H1 (cell line): ENCODE measurements at regions not wholly inside any gene's neighbourhood (a gene's known extent, or its start where the extent isn't known, plus 50 kb on each side); places are given as distances from the start of the nearest gene placed in this dataset.

Source experiments
- CTCF ChIA-PET: fragments of 300-600 bp; sonication (Branson Sonifier 250); formaldehyde crosslinking; loops from one replicate; lab custom pipeline; 2021; ENCODE audit not compliant: partially characterized antibody; lab: Charles Lee
- POLR2A ChIA-PET: fragments of 300-600 bp; sonication (Branson Sonifier 250); formaldehyde crosslinking; loops from one replicate; lab custom pipeline; 2021; ENCODE audit warnings: inconsistent platforms; ENCODE audit not compliant: partially characterized antibody; lab: Charles Lee
- DNase-seq, 2 experiments: peaks; one replicate each; pipeline versions ENCODE4 v3.0.0 to v3.0.0-alpha.2; 2010 to 2022; ENCODE audit warnings: low spot score in 2 of 2, low read depth in 1 of 2, mixed read lengths in 1 of 2
- FAIRE-seq: peaks from 2 replicates; lab custom pipeline; 2011; peaks lifted over from hg19 to GRCh38; lab: Jason Lieb, UNC
- H2AFZ ChIP-seq: 2 replicates; pipeline ENCODE4 v1.8.1; 2012; ENCODE audit warnings: low read length, inconsistent platforms
- H2AK5ac ChIP-seq: 2 replicates; pipeline ENCODE4 v1.6.1; 2013; ENCODE audit warnings: low read depth, low read length
- H2BK120ac ChIP-seq: replicated peaks from 2 replicates; pipeline ENCODE3; 2013; ENCODE audit warnings: low read depth, low read length, inconsistent platforms
- H2BK12ac ChIP-seq: 2 replicates; pipeline ENCODE4 v1.6.1; 2013; ENCODE audit warnings: low read depth, low read length
- H2BK15ac ChIP-seq: 2 replicates; pipeline ENCODE4 v1.6.1; 2013; ENCODE audit warnings: low read length
- H2BK20ac ChIP-seq: 2 replicates; pipeline ENCODE4 v1.6.1; 2013; ENCODE audit warnings: low read length
- H2BK5ac ChIP-seq: 2 replicates; pipeline ENCODE4 v1.6.1; 2013; ENCODE audit warnings: low read depth, low read length
- H3K14ac ChIP-seq: 2 replicates; pipeline ENCODE4 v1.6.1; 2013; ENCODE audit warnings: inconsistent platforms; ENCODE audit not compliant: insufficient read length
- H3K18ac ChIP-seq: 2 replicates; pipeline ENCODE4 v1.6.1; 2013; ENCODE audit warnings: low read length; ENCODE audit errors: extremely low read depth
- H3K23ac ChIP-seq: 2 replicates; pipeline ENCODE4 v1.6.1; 2013; ENCODE audit warnings: inconsistent platforms; ENCODE audit not compliant: insufficient read length
- H3K23me2 ChIP-seq: 2 replicates; pipeline ENCODE4 v1.6.1; 2013; ENCODE audit warnings: low read depth, low read length
- H3K27ac ChIP-seq: 2 replicates; pipeline ENCODE4 v1.6.1; 2011; ENCODE audit warnings: low read depth, low read length, inconsistent platforms
- H3K27me3 ChIP-seq, 4 experiments: replicated peaks in 1 of 4; 1 replicate in 1 of 4; 2 replicates in 3 of 4; pipeline versions ENCODE4 v1.6.1 to v1.8.1; 2011 to 2013; ENCODE audit warnings: low read length in 3 of 4, mild to moderate bottlenecking in 3 of 4, inconsistent platforms in 2 of 4, mixed read lengths in 2 of 4, moderate library complexity in 1 of 4; ENCODE audit not compliant: control insufficient read depth in 3 of 4, insufficient read depth in 3 of 4; ENCODE audit errors: extremely low read depth in 1 of 4
- H3K36me3 ChIP-seq, 4 experiments: 2 replicates each; pipeline versions ENCODE4 v1.6.1 to v1.8.1; 2011 to 2013; ENCODE audit warnings: mild to moderate bottlenecking in 4 of 4, low read length in 3 of 4, moderate library complexity in 2 of 4, control low read depth in 1 of 4, inconsistent platforms in 1 of 4; ENCODE audit not compliant: insufficient read depth in 4 of 4, control insufficient read depth in 2 of 4
- H3K4ac ChIP-seq: replicated peaks from 2 replicates; pipeline ENCODE3; 2013; ENCODE audit warnings: low read length, low read depth, mixed read lengths, inconsistent platforms; ENCODE audit not compliant: insufficient read length
- H3K4me1 ChIP-seq, 4 experiments: replicated peaks in 1 of 4; 1 replicate in 1 of 4; 2 replicates in 3 of 4; pipeline versions ENCODE4 v1.6.1 to v1.8.1; 2011 to 2013; ENCODE audit warnings: low read length in 3 of 4, inconsistent platforms in 2 of 4, mixed read lengths in 1 of 4; ENCODE audit not compliant: insufficient read depth in 4 of 4, control insufficient read depth in 3 of 4
- H3K4me2 ChIP-seq, 2 experiments: 2 replicates each; pipeline versions ENCODE4 v1.6.1 to v1.8.1; 2011 to 2013; ENCODE audit warnings: low read depth in 2 of 2, low read length in 2 of 2, control low read depth in 1 of 2, inconsistent platforms in 1 of 2, mild to moderate bottlenecking in 1 of 2; ENCODE audit not compliant: insufficient read depth in 1 of 2
- H3K4me3 ChIP-seq, 4 experiments: fragments of 200-600, 300-600 bp in 1 of 4; sonication (generic), shearing (Covaris generic), sonication (Bioruptor Twin) in 1 of 4; 2 replicates each; pipeline versions ENCODE4 v1.5.1 to v1.8.1; 2011 to 2016; ENCODE audit warnings: low read length in 4 of 4, low read depth in 3 of 4, control low read depth in 2 of 4, inconsistent platforms in 2 of 4, mild to moderate bottlenecking in 2 of 4, mixed read lengths in 1 of 4, moderate library complexity in 1 of 4; ENCODE audit not compliant: insufficient read depth in 2 of 4; ENCODE audit errors: extremely low read depth in 1 of 4
- H3K56ac ChIP-seq: replicated peaks from 2 replicates; pipeline ENCODE3; 2013; ENCODE audit warnings: low read depth, mild to moderate bottlenecking, mixed read lengths, low read length, inconsistent platforms; ENCODE audit not compliant: insufficient read length
- H3K79me1 ChIP-seq: 2 replicates; pipeline ENCODE4 v1.6.1; 2013; ENCODE audit warnings: low read depth, low read length, control low read depth
- H3K79me2 ChIP-seq, 2 experiments: 2 replicates each; pipeline versions ENCODE4 v1.6.1 to v1.8.1; 2012 to 2013; ENCODE audit warnings: low read length in 2 of 2, mild to moderate bottlenecking in 2 of 2, inconsistent platforms in 1 of 2; ENCODE audit not compliant: insufficient read depth in 2 of 2, control insufficient read depth in 1 of 2
- H3K9ac ChIP-seq, 4 experiments: replicated peaks in 1 of 4; 1 replicate in 1 of 4; 2 replicates in 3 of 4; pipeline versions ENCODE4 v1.6.1 to v1.8.1; 2011 to 2013; ENCODE audit warnings: low read depth in 3 of 4, low read length in 3 of 4, control low read depth in 2 of 4, mild to moderate bottlenecking in 2 of 4, moderate library complexity in 2 of 4, inconsistent platforms in 1 of 4; ENCODE audit errors: extremely low read depth in 1 of 4
- H3K9me3 ChIP-seq, 2 experiments: 2 replicates each; pipeline versions ENCODE4 v1.6.1 to v1.8.1; 2012 to 2013; ENCODE audit warnings: mild to moderate bottlenecking in 2 of 2, moderate library complexity in 2 of 2, control low read depth in 1 of 2, inconsistent platforms in 1 of 2, low read depth in 1 of 2, low read length in 1 of 2, mixed read lengths in 1 of 2; ENCODE audit not compliant: insufficient read depth in 2 of 2
- H4K20me1 ChIP-seq, 2 experiments: replicated peaks in 1 of 2; 2 replicates each; pipeline versions ENCODE3 to v1.8.1; 2011 to 2013; ENCODE audit warnings: inconsistent platforms in 2 of 2, low read length in 2 of 2, mild to moderate bottlenecking in 1 of 2; ENCODE audit not compliant: insufficient read depth in 2 of 2, control insufficient read depth in 1 of 2
- H4K5ac ChIP-seq: 2 replicates; pipeline ENCODE4 v1.6.1; 2013; ENCODE audit warnings: low read length, low read depth, mixed read lengths, inconsistent platforms; ENCODE audit not compliant: insufficient read length
- H4K8ac ChIP-seq: 2 replicates; pipeline ENCODE4 v1.8.0; 2013; ENCODE audit warnings: mild to moderate bottlenecking, moderate library complexity, low read length, inconsistent platforms; ENCODE audit not compliant: insufficient read depth; ENCODE audit errors: extremely low read depth
- H4K91ac ChIP-seq: replicated peaks from 2 replicates; pipeline ENCODE3; 2013; ENCODE audit warnings: low read length, mixed read lengths, inconsistent platforms; ENCODE audit not compliant: insufficient read length
- ATF2 ChIP-seq: IDR thresholded peaks from 2 replicates; pipeline ENCODE4 v1.6.1; 2012; ENCODE audit warnings: low read length, inconsistent platforms
- ATF3 ChIP-seq: IDR thresholded peaks from 2 replicates; pipeline ENCODE4 v1.6.1; 2011; ENCODE audit warnings: low read depth, mild to moderate bottlenecking, low read length; ENCODE audit not compliant: insufficient read depth
- BCL11A ChIP-seq, 2 experiments: IDR thresholded peaks; one replicate each; pipeline ENCODE4 v1.6.1; 2011; ENCODE audit warnings: low read depth in 2 of 2, low read length in 2 of 2, mild to moderate bottlenecking in 2 of 2
- EZH2 ChIP-seq: fragments of 200-600 bp; sonication (generic); IDR thresholded peaks from 2 replicates; pipeline ENCODE4 v1.7.1; 2012; ENCODE audit warnings: low read depth, mild to moderate bottlenecking, moderate library complexity, low read length, inconsistent platforms; ENCODE audit not compliant: severe bottlenecking
- FOSL1 ChIP-seq: IDR thresholded peaks from 2 replicates; pipeline ENCODE4 v1.6.1; 2011; ENCODE audit warnings: mild to moderate bottlenecking, low read depth, low read length, moderate library complexity; ENCODE audit not compliant: insufficient read depth
- GTF2F1 ChIP-seq: IDR thresholded peaks from 2 replicates; pipeline ENCODE4 v1.6.1; 2012; ENCODE audit warnings: low read depth, low read length, improper control_type of control experiment, borderline replicate concordance
- HDAC6 ChIP-seq: IDR thresholded peaks from one replicate; pipeline ENCODE4 v1.7.1; 2012; ENCODE audit warnings: low read depth, mild to moderate bottlenecking, inconsistent platforms, low read length, moderate library complexity
- JUN ChIP-seq: IDR thresholded peaks from 2 replicates; pipeline ENCODE4 v1.6.1; 2011; ENCODE audit warnings: low read depth, mild to moderate bottlenecking, improper control_type of control experiment, low read length
- PHF8 ChIP-seq: fragments of 200-600 bp; sonication (generic); conservative IDR thresholded peaks from 2 replicates; pipeline ENCODE4 v1.7.1; 2012; ENCODE audit warnings: low read depth, mild to moderate bottlenecking, inconsistent platforms, low read length, moderate library complexity
- POU5F1 ChIP-seq: IDR thresholded peaks from 2 replicates; pipeline ENCODE4 v1.6.1; 2011; ENCODE audit warnings: low read depth, mild to moderate bottlenecking, low read length, moderate library complexity
- SP4 ChIP-seq: IDR thresholded peaks from 2 replicates; pipeline ENCODE4 v1.6.1; 2012; ENCODE audit warnings: low read length, inconsistent platforms
- TAF1 ChIP-seq: IDR thresholded peaks from 2 replicates; pipeline ENCODE4 v1.6.1; 2011; ENCODE audit warnings: mild to moderate bottlenecking, low read depth, low read length
- YY1 ChIP-seq: IDR thresholded peaks from 2 replicates; pipeline ENCODE4 v1.6.1; 2011; ENCODE audit warnings: low read depth, mild to moderate bottlenecking, low read length
- WGBS, 2 experiments: shearing (Covaris generic) in 1 of 2; methylation state at CpG; one replicate each; pipeline versions ENCODE4 v1.1.6 to v1.1.7; 2013 to 2015; ENCODE audit warnings: low lambda C conversion rate in 2 of 2, mixed read lengths in 2 of 2, inconsistent platforms in 1 of 2, low coverage in 1 of 2, missing lambda C conversion rate in 1 of 2; ENCODE audit not compliant: insufficient replicate concordance in 2 of 2, insufficient coverage in 1 of 2, insufficient read length in 1 of 2; ENCODE audit errors: extremely low coverage in 1 of 2, missing lambda C conversion rate in 1 of 2; 5-methylcytosine and 5-hydroxymethylcytosine counted together

GRCh38 chrX:10062352-10062751 is 94.4 kb upstream of the CLCN4 start:
- FAIRE-seq: no peak
- Histone ChIP-seq H3K27me3 (no peaks in the 10 kb centered on the region), H3K4me3 (no peak overlapping the region), H3K36me3 (peaks cover 0 to 4% (median 1%) of the 10 kb centered on the region in 4 experiments; a peak in 5 of 8 replicates), H3K23ac (no peak overlapping the region), H3K4ac (no peak overlapping the region), H2BK15ac (no peak overlapping the region), H4K91ac (no peak overlapping the region), H3K79me2 (peaks cover 0 to 5% of the 10 kb centered on the region in 2 experiments; a peak in 2 of 4 replicates), H4K5ac (no peak overlapping the region), H4K20me1 (peaks cover 0 to 2% of the 10 kb centered on the region in 2 experiments), H3K9ac (no peak overlapping the region), H3K4me1 (peaks cover 0 to 8% (median 5%) of the 10 kb centered on the region in 4 experiments; a peak in 4 of 7 replicates), H3K4me2 (no peak overlapping the region), H2BK12ac (no peak overlapping the region), H3K14ac (no peak overlapping the region), H3K23me2 (no peaks in the 10 kb centered on the region), H2BK120ac (no peak overlapping the region), H4K8ac (no peak overlapping the region), H3K79me1 (no peaks in the 10 kb centered on the region; the same call in 1 of the 2 replicates), H2AFZ (no peak overlapping the region), H2AK5ac (no peak overlapping the region), H3K27ac (no peak overlapping the region), H3K18ac (no peak overlapping the region), H2BK5ac (no peak overlapping the region), H3K56ac (no peak overlapping the region), H3K9me3 (no peaks in the 10 kb centered on the region), H2BK20ac (no peak overlapping the region)
- CTCF ChIA-PET: interaction anchor here (2.0 kb wide), 1 partner anchor 9 kb away, joined by 4 read pairs; no protein-coding TSS in a partner anchor
- 84% methylated on average over 4 of the region's 4 CpGs; no CpG with 5 or more reads in 1 of the 2 experiments for WGBS, 2 experiments
- no peak for DNase-seq
- POLR2A ChIA-PET: no interaction called here
- TF ChIP-seq YY1: no peak
- TF ChIP-seq JUN: no peak
- no peak for TF ChIP-seq PHF8
- TF ChIP-seq TAF1: no peak
- no peak for TF ChIP-seq EZH2
- TF ChIP-seq ATF2: no peak
- no peak for TF ChIP-seq HDAC6
- no peak for TF ChIP-seq ATF3
- TF ChIP-seq SP4: no peak
- TF ChIP-seq POU5F1: no peak
- TF ChIP-seq BCL11A (IDR thresholded peaks at IDR 0.05; ENCODE audit: low read depth in 2 of 2, low read length in 2 of 2): no peak
- no peak for TF ChIP-seq GTF2F1
- no peak for TF ChIP-seq FOSL1
